HEK293 (cell line): ENCODE measurements at regions not wholly inside any gene's neighbourhood (a gene's known extent, or its start where the extent isn't known, plus 50 kb on each side); places are given as distances from the start of the nearest gene placed in this dataset.

Experiments
- CTCF ChIP-seq: fragments of 450-650 bp; formaldehyde crosslinking; IDR thresholded peaks from 2 replicates; pipeline ENCODE4 v1.5.1; 2016; ENCODE audit warnings: missing biosample characterization, missing genetic modification characterization
- OVOL3 ChIP-seq: fragments of 450-650 bp; formaldehyde crosslinking; IDR thresholded peaks from 2 replicates; pipeline ENCODE4 v1.5.1; 2016; ENCODE audit warnings: missing biosample characterization, missing genetic modification characterization
- SETDB1 ChIP-seq: IDR thresholded peaks from one replicate; pipeline ENCODE4 v1.6.1; 2017; ENCODE audit warnings: mild to moderate bottlenecking, low read length, moderate library complexity, mixed read lengths; ENCODE audit not compliant: insufficient read length
- TCF7L2 ChIP-seq: IDR thresholded peaks from 2 replicates; pipeline ENCODE4 v1.6.1; 2011; ENCODE audit warnings: low read depth, mild to moderate bottlenecking, inconsistent platforms, low read length, moderate library complexity, borderline replicate concordance
- ZFP3 ChIP-seq: fragments of 450-650 bp; formaldehyde crosslinking; IDR thresholded peaks from 2 replicates; pipeline ENCODE4 v1.5.1; 2016; ENCODE audit warnings: low read depth, missing biosample characterization, missing genetic modification characterization
- ZNF23 ChIP-seq: fragments of 450-650 bp; formaldehyde crosslinking; IDR thresholded peaks from 2 replicates; pipeline ENCODE4 v1.5.1; 2016; ENCODE audit warnings: missing biosample characterization, missing genetic modification characterization, borderline replicate concordance
- ZNF501 ChIP-seq: fragments of 450-650 bp; formaldehyde crosslinking; IDR thresholded peaks from 2 replicates; pipeline ENCODE4 v1.5.1; 2016; ENCODE audit warnings: missing biosample characterization, missing genetic modification characterization
- ZSCAN5A ChIP-seq: fragments of 450-650 bp; formaldehyde crosslinking; IDR thresholded peaks from 2 replicates; pipeline ENCODE4 v1.5.1; 2016; ENCODE audit warnings: missing biosample characterization, missing genetic modification characterization

GRCh38 chr2:172297950-172298349 is 129.4 kb upstream of the ITGA6 start:
- no peak for TF ChIP-seq CTCF
- TF ChIP-seq TCF7L2 = no peak
- no peak for TF ChIP-seq ZNF23 (tag by site-specific recombination)
- TF ChIP-seq ZSCAN5A (tag by site-specific recombination) = no peak
- no peak for TF ChIP-seq OVOL3 (tag by site-specific recombination)
- no peak for TF ChIP-seq ZFP3 (tag by site-specific recombination)
- TF ChIP-seq ZNF501 (tag by site-specific recombination) = no peak
- no peak for TF ChIP-seq SETDB1
